ENCODE measurements at regions not wholly inside any gene's neighbourhood (a gene's known extent, or its start where the extent isn't known, plus 50 kb on each side); places are given as distances from the start of the nearest gene placed in this dataset.

DNA sequence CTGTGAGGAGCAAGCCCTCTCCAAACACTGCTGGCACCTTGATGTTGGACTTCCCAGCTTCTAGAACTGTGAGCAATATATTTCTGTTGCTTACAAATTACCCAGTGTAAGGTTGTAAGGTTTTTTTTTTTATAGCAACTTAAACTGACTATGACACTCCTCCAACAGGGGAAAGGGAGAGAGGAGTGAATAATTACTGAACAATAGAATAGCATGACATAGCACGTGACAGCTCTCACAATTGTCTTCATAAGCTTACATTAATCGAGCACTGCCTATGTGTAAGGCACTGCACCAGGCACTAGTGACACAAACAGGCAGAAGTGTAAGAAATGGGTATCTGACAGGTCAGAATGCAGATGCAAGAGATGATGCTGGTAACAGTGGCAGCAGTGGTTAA lies 136.9 kb downstream of the FAT3 start (continued):
- TF ChIP-seq, protein P1, sequence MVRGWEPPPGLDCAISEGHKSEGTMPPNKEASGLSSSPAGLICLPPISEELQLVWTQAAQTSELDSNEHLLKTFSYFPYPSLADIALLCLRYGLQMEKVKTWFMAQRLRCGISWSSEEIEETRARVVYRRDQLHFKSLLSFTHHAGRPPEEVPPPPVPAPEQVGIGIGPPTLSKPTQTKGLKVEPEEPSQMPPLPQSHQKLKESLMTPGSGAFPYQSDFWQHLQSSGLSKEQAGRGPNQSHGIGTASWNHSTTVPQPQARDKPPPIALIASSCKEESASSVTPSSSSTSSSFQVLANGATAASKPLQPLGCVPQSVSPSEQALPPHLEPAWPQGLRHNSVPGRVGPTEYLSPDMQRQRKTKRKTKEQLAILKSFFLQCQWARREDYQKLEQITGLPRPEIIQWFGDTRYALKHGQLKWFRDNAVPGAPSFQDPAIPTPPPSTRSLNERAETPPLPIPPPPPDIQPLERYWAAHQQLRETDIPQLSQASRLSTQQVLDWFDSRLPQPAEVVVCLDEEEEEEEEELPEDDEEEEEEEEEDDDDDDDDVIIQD (CRISPR knock-in tag; IDR thresholded peaks at IDR 0.05; ENCODE audit: low read depth), result no peak

DNA sequence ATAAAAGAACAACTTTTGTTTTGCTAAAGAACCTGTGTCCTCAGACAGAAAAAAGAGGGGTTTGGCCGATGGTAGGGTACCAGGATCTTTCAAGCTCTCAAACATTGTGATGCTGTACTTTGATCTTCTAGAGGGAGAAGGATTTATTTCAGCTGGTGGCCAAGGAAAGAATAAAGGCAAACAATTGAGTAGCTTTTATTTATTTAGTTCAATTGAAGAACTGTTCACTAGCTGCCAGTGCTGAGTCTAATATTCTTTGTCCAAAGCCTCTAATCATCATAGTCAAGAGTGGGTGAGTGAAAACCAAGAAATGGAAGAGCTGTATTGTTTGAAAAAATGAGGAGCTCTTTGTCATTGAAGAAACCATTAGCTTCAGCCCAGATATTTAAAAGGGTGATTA lies 138.4 kb downstream of the FAT3 start:
- Histone ChIP-seq H3K36me3 (replicated peaks in 1 of 2; ENCODE audit: control insufficient read depth in 1 of 2, insufficient read depth in 2 of 2, low read length in 2 of 2) (no peaks in the 10 kb centered on the region), H3K9ac (ENCODE audit: insufficient read depth, low read depth, low read length) (no peak overlapping the region), H3K79me2 (ENCODE audit: insufficient read depth, low read length) (no peaks in the 10 kb centered on the region), H3K9me3 (ENCODE audit: low read length) (no peaks in the 10 kb centered on the region), H3K4me1 (ENCODE audit: insufficient read depth, low read length) (no peaks in the 10 kb centered on the region), H3K4me3 (replicated peaks in 1 of 3; ENCODE audit: insufficient read depth in 1 of 3, low read depth in 2 of 3, low read length in 3 of 3) (no peak overlapping the region), H2AFZ (ENCODE audit: low read length) (no peak overlapping the region), H3K4me2 (ENCODE audit: low read depth, low read length) (no peak overlapping the region), H4K20me1 (ENCODE audit: insufficient read depth, low read length) (no peaks in the 10 kb centered on the region), H3K27ac (ENCODE audit: extremely low read length, insufficient read depth, low read length) (no peak overlapping the region), H3K27me3 (ENCODE audit: control insufficient read depth in 1 of 2, insufficient read depth in 2 of 2, low read length in 2 of 2) (no peaks in the 10 kb centered on the region)
- FAIRE-seq, result no peak
- WGBS (ENCODE audit: low lambda C conversion rate), result 0% methylated on average over 1 of the region's 1 CpG
- intact Hi-C loops (cut with micrococcal nuclease; ENCODE audit: unreplicated experiment) (no loop called here), in situ Hi-C loops (cut with HindIII; ENCODE audit: extremely low pct_ligation_motif_present, low pct_unique_long_range_greater_than_20kb) (no loop called here)
- BruUV-seq (replicated peaks), result no TSS peak
- DNase-seq (ENCODE audit: low spot score), result no peak
- no peak for ATAC-seq
- ChIA-PET POLR2A (no interaction called here), CTCF (ENCODE audit: low intra/inter-chr PET ratio, low total read pairs) (no interaction called here)
- TF ChIP-seq ZNF841 (CRISPR knock-in tag; IDR thresholded peaks at IDR 0.05; ENCODE audit: borderline replicate concordance), result no peak
- no peak for TF ChIP-seq PRDM15 (CRISPR knock-in tag; IDR thresholded peaks at IDR 0.05)
- TF ChIP-seq HNRNPK (IDR thresholded peaks at IDR 0.05; ENCODE audit: low read depth, low read length, poor library complexity, severe bottlenecking), result no peak
- TF ChIP-seq TAF15 (IDR thresholded peaks at IDR 0.05; ENCODE audit: low read depth, low read length, poor library complexity, severe bottlenecking), result no peak
- no peak for TF ChIP-seq KDM5A (IDR thresholded peaks at IDR 0.05; ENCODE audit: borderline replicate concordance, low read length)
- no peak for TF ChIP-seq BRF2 (CRISPR knock-in tag; IDR thresholded peaks at IDR 0.05)
- TF ChIP-seq, protein P2, sequence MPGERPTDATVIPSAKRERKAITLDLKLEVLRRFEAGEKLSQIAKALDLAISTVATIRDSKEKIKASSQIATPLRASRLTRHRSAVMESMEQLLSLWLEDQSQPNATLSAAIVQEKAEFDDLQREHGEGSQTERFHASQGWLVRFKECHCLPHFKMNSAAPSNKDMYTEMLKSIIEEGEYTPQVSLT (CRISPR knock-in tag; IDR thresholded peaks at IDR 0.05; ENCODE audit: borderline replicate concordance, low read depth), result no peak
- TF ChIP-seq, protein P3, sequence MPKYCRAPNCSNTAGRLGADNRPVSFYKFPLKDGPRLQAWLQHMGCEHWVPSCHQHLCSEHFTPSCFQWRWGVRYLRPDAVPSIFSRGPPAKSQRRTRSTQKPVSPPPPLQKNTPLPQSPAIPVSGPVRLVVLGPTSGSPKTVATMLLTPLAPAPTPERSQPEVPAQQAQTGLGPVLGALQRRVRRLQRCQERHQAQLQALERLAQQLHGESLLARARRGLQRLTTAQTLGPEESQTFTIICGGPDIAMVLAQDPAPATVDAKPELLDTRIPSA (CRISPR knock-in tag; IDR thresholded peaks at IDR 0.05; ENCODE audit: borderline replicate concordance), result no peak
- no peak for TF ChIP-seq SPEN (CRISPR knock-in tag; IDR thresholded peaks at IDR 0.05; ENCODE audit: low read depth)
